ENCODE measurements at regions not wholly inside any gene's neighbourhood (a gene's known extent, or its start where the extent isn't known, plus 50 kb on each side); places are given as distances from the start of the nearest gene placed in this dataset.

GRCh38 chr4:10278071-10278470, 161.5 kb upstream of the WDR1 start:
- H3K9ac ChIP-seq (ENCODE audit: low read length): no peak overlapping the region
- H3K79me2 ChIP-seq (ENCODE audit: insufficient read depth, low read length): no peaks in the 10 kb centered on the region
- H3K4me3 ChIP-seq (replicated peaks in 1 of 2; ENCODE audit: low read depth in 1 of 2, low read length in 2 of 2): no peak overlapping the region
- H4K20me1 ChIP-seq (ENCODE audit: insufficient read depth): no peaks in the 10 kb centered on the region
- H3K4me1 ChIP-seq (ENCODE audit: control insufficient read depth in 1 of 2, insufficient read depth in 2 of 2, low read length in 2 of 2): no peaks in the 10 kb centered on the region
- ATAC-seq: no peak
- H3K36me3 ChIP-seq (ENCODE audit: control insufficient read depth in 1 of 2, insufficient read depth in 2 of 2, low read length in 2 of 2): no peaks in the 10 kb centered on the region
- DNase-seq (ENCODE audit: low read depth, low spot score): no peak
- BruUV-seq (replicated peaks): no TSS peak
- no peaks in the 10 kb centered on the region for H3K9me2 ChIP-seq (ENCODE audit: insufficient read depth)
- no peaks in the 10 kb centered on the region for H3K9me3 ChIP-seq (ENCODE audit: control insufficient read depth in 1 of 2, insufficient read depth in 1 of 2, low read depth in 1 of 2, low read length in 2 of 2)
- H3K27me3 ChIP-seq (ENCODE audit: insufficient read depth, low read length): peaks cover 41% of the 10 kb centered on the region
- RAD21 ChIA-PET (ENCODE audit: low non-redundant PET in 1 of 2, low total read pairs in 2 of 2, uncharacterized antibody in 2 of 2, unreplicated experiment in 2 of 2): no interaction called here
- TF ChIP-seq SRF (IDR thresholded peaks at IDR 0.05; ENCODE audit: low read depth): no peak
- TF ChIP-seq TCF7L2 (IDR thresholded peaks at IDR 0.05; ENCODE audit: borderline replicate concordance, extremely low read depth, insufficient read depth, insufficient read length): no peak
- TF ChIP-seq ZFX (IDR thresholded peaks at IDR 0.05): no peak
- no peak for TF ChIP-seq CBX3 (IDR thresholded peaks at IDR 0.05; ENCODE audit: low read depth)
- TF ChIP-seq EZH2 (IDR thresholded peaks at IDR 0.05): no peak
- no peak for TF ChIP-seq ZBTB33 (IDR thresholded peaks at IDR 0.05; ENCODE audit: extremely low read depth, insufficient replicate concordance, low read length)
- no peak for TF ChIP-seq REST (IDR thresholded peaks at IDR 0.05; ENCODE audit: low read depth)
- TF ChIP-seq SIN3A (IDR thresholded peaks at IDR 0.05; ENCODE audit: low read depth): no peak
- TF ChIP-seq ATF3 (IDR thresholded peaks at IDR 0.05): no peak
- TF ChIP-seq RAD21 (IDR thresholded peaks at IDR 0.05; ENCODE audit: low read depth): no peak
- TF ChIP-seq EGR1 (IDR thresholded peaks at IDR 0.05; ENCODE audit: low read depth): no peak
- TF ChIP-seq SP1 (IDR thresholded peaks at IDR 0.05; ENCODE audit: low read depth): no peak
- no peak for TF ChIP-seq MAX (IDR thresholded peaks at IDR 0.05)
- no peak overlapping the region for H3K27ac ChIP-seq (ENCODE audit: low read depth, low read length)
- CTCF ChIA-PET: no interaction called here
- intact Hi-C loops (cut with micrococcal nuclease): no loop called here
- H3K4me2 ChIP-seq (ENCODE audit: low read length): no peak overlapping the region
- POLR2A ChIA-PET: no interaction called here
- H2AFZ ChIP-seq (ENCODE audit: low read depth, low read length, poor library complexity, severe bottlenecking): no peak overlapping the region

Data from HCT116 (cell line).